Kidney (tissue), 13 donors: ENCODE measurements at regions not wholly inside any gene's neighbourhood (a gene's known extent, or its start where the extent isn't known, plus 50 kb on each side); places are given as distances from the start of the nearest gene placed in this dataset.

ENCODE experiments used
- DNase-seq, 5 donors: peaks; one replicate each; pipeline ENCODE4 v3.0.0-alpha.2; 2013 to 2020
- FAIRE-seq: peaks from 2 replicates; lab custom pipeline; 2012; peaks lifted over from hg19 to GRCh38; lab: Jason Lieb, UNC
- H3K27ac ChIP-seq, 2 donors: one replicate each; pipeline ENCODE4 v1.7.0; 2013; ENCODE audit warnings: low read depth in 2 of 2, low read length in 2 of 2, inconsistent platforms in 1 of 2
- H3K27me3 ChIP-seq: one replicate; pipeline ENCODE4 v1.7.1; 2013; ENCODE audit warnings: low read length, inconsistent platforms; ENCODE audit not compliant: control insufficient read depth, insufficient read depth
- H3K36me3 ChIP-seq, 3 donors: one replicate each; pipeline versions ENCODE4 v1.7.0 to v1.7.1; 2013; ENCODE audit warnings: low read length in 3 of 3, control low read depth in 1 of 3, inconsistent platforms in 1 of 3; ENCODE audit not compliant: insufficient read depth in 3 of 3, control insufficient read depth in 2 of 3
- H3K4me1 ChIP-seq, 3 donors: one replicate each; pipeline versions ENCODE4 v1.7.0 to v1.7.1; 2013; ENCODE audit warnings: low read length in 3 of 3, inconsistent platforms in 1 of 3, low read depth in 1 of 3; ENCODE audit not compliant: control insufficient read depth in 2 of 3, insufficient read depth in 2 of 3
- H3K4me3 ChIP-seq, 3 donors: one replicate each; pipeline versions ENCODE4 v1.7.0 to v1.8.1; 2013; ENCODE audit warnings: low read length in 3 of 3, control low read depth in 1 of 3, inconsistent platforms in 1 of 3
- H3K9ac ChIP-seq, 3 donors: one replicate each; pipeline versions ENCODE4 v1.7.0 to v1.7.1; 2013; ENCODE audit warnings: low read length in 3 of 3, control low read depth in 1 of 3, inconsistent platforms in 1 of 3
- H3K9me3 ChIP-seq, 3 donors: one replicate each; pipeline versions ENCODE4 v1.7.0 to v1.7.1; 2013; ENCODE audit warnings: low read length in 3 of 3, control low read depth in 1 of 3, inconsistent platforms in 1 of 3; ENCODE audit not compliant: control insufficient read depth in 2 of 3, insufficient read depth in 1 of 3
- CTCF ChIP-seq: IDR thresholded peaks from 3 replicates; pipeline ENCODE4 v1.5.1; 2012; ENCODE audit warnings: mild to moderate bottlenecking, moderate library complexity, borderline replicate concordance; ENCODE audit not compliant: insufficient read depth; ENCODE audit errors: extremely low read depth
- intact Hi-C: fragments of 100-400 bp; cut with DNase I; formaldehyde crosslinking; loops from one replicate; pipeline ENCODE4 v1.11.1; 2022
- donor health status: control.
- donor health status: control.
- donor health status: control.
- donor health status: control.
- donor health status: control.
- donor health status: DM: yes; HTN: yes; CAD: no.
- donor health status: Normal renal cell carcinoma (clear cell type).

- intact Hi-C loops, result no loop called here
- FAIRE-seq (no peak), DNase-seq (no peak)
- TF ChIP-seq CTCF, result no peak
- H3K4me1 ChIP-seq, result no peaks in the 10 kb centered on the region
- H3K27me3 ChIP-seq, result no peaks in the 10 kb centered on the region
- peaks cover 0 to 7% (median 0%) of the 10 kb centered on the region in 3 donors for H3K9me3 ChIP-seq
- H3K27ac ChIP-seq, result no peak overlapping the region
- H3K9ac ChIP-seq, result no peak overlapping the region
- no peaks in the 10 kb centered on the region for H3K36me3 ChIP-seq
- no peak overlapping the region for H3K4me3 ChIP-seq
Measured at GRCh38 chr6:169944415-169944814, 193.0 kb downstream of the ERMARD start.

- DNase-seq, result no peak
- intact Hi-C loops, result no loop called here
- no peak overlapping the region for H3K27ac ChIP-seq
Measured at GRCh38 chr6:169944061-169944337, 192.6 kb downstream of the ERMARD start.

GRCh38 chr6:169943241-169944060 is 192.0 kb downstream of the ERMARD start:
- H3K9ac ChIP-seq, result no peak overlapping the region
- H3K27me3 ChIP-seq, result no peaks in the 10 kb centered on the region
- H3K36me3 ChIP-seq, result no peaks in the 10 kb centered on the region
- H3K27ac ChIP-seq, result no peak overlapping the region
- DNase-seq, result no peak
- FAIRE-seq, result no peak
- H3K9me3 ChIP-seq, result peaks cover 0 to 7% (median 0%) of the 10 kb centered on the region in 3 donors
- no peak overlapping the region for H3K4me3 ChIP-seq
- H3K4me1 ChIP-seq, result no peaks in the 10 kb centered on the region
- TF ChIP-seq CTCF, result no peak
- intact Hi-C loops, result no loop called here

More at GRCh38 chr6:169944061-169944337, 192.6 kb downstream of the ERMARD start:
- peaks cover 0 to 7% (median 0%) of the 10 kb centered on the region in 3 donors for H3K9me3 ChIP-seq
- H3K36me3 ChIP-seq, result no peaks in the 10 kb centered on the region
- no peak for FAIRE-seq
- TF ChIP-seq CTCF, result no peak
- H3K9ac ChIP-seq, result no peak overlapping the region
- H3K27me3 ChIP-seq, result no peaks in the 10 kb centered on the region
- H3K4me3 ChIP-seq, result no peak overlapping the region
- no peaks in the 10 kb centered on the region for H3K4me1 ChIP-seq
